NCI-H146 treated with DMSO at 0.1 percent for 48 hours (cell line): ENCODE measurements at regions not wholly inside any gene's neighbourhood (a gene's known extent, or its start where the extent isn't known, plus 50 kb on each side); places are given as distances from the start of the nearest gene placed in this dataset.
"Not testable (repeated sequence)": the region's sequence is repeated elsewhere in the genome, so short reads cannot be mapped to it uniquely, and the experiment has no call there.

Experiments
- DNase-seq: peaks from one replicate; lab custom pipeline; 2025; ENCODE audit not compliant: unreplicated experiment; lab: John Stamatoyannopoulos, UW

DNA sequence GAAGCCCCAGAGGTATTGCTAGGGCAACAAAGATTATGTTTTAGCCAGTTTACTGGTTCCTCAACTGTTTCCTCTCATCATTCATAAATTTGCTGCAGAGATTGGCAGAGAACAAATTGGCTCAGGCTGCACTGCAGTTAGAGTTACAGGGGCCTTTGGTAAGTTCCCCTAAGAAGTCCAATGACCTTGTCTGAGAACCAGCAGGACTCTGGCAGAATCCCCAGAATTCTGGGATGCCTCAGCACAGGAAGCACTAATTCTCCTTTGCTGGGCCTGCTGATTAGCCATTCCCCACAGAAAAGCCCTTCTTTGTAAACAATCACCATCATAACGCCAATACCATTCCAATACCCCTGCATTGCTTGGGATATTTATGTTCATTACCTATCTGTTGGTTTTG, 151.3 kb downstream of the USP46 start:
- DNase-seq = no peak

DNA sequence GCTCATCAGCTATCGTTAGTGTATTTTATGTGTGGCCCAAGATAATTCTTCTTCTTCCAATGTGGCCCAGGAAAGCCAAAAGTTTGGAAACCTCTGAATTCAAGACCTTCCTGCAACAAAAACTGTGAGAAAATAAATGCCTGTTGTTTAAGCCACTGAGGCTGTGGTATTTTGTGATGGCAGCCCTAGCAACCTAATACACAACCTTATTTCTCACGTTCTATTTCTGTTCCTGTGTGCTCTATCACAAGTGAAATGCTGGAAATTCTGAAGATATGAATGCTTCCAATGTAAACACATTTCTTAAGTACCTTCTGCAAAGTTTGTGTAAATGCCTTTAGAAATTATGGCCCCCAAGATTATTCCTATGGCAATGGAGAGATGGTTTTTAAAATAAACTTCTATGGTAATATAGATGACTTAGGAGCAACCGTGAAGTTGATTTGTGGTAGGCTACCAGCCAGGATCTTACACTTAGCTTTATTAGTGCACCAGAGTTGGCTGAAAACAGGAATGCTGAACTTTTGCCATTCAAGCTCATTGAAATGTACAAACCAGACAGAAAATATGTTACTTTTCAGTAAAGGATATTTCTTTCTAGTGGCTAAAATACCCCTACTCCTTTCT, 148.0 kb downstream of the USP46 start:
- no peak for DNase-seq

DNA sequence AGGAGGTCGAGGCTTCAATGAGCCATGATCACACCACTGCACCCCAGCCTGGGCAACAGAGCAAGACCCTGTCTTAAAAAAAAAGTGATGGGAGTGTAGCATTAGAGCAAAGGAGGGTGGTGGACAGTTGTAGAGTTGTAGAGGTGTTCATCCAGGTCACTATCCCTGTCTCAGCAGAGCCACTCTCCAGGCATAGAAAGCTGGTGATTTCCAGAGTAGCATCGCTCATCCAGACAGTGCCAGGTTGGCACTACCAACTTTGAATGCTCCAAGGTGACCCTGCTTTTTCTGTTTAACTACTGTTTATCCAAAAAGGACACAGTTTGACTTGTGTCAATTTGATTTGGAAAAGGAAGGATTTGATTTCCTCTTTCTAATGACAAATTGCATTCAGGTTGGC, 147.3 kb downstream of the USP46 start:
- no peak for DNase-seq

DNA sequence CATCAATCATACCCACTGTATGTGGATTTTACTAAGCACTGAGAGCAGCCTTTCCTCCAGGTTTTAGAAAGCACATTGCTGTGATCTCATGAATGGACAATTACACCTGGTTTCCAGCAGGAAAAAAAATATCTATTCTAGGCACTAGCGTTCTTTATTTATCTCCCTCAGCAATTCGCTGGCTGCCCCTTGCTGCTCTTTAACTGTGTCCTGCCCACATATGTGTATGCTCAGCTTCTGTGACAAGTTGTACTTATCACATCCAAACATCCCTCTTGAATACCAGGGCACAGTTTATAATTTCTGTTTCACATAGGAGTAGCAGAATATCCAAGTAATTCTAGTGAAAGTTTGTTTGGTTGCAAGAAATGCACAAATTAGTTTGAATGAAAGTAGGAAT, 146.8 kb downstream of the USP46 start:
- no peak for DNase-seq

DNA sequence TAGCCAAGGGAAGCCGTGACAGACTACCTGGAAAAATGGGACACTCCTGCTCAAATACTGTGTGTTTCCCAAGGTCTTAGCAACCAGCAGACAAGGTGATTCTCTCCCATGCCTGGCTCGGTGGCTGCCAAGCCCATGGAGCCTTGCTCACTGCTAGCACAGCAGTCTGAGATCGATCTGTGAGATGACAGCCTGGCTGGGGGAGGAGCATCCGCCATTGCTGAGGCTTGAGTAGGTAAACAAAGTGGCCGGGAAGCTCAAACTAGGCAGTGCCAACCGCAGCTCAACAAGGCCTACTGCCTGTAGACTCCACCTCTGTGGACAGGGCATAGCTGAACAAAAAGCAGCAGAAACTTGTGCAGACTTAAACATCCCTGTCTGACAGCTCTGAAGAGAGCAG, 137.0 kb downstream of the USP46 start:
- not testable (repeated sequence) for DNase-seq

DNA sequence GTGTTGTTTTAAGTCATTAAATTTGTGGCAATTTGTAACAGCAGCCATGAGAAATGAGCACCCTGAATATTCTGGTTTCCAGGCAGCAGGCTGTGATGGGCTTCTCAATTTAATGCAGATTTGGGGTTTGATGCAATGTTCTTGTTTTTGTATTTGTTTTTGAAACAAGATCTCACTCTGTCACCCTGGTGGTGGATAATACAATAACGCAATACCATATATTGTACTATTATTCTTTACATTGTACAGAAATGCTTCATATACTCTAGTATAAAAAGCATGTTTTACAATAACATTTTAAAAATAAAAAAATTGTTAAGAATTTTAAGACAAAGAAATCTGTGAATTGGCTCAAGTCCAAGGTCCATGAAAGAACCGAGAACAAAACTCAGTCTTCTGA, 129.1 kb downstream of the USP46 start:
- no peak for DNase-seq

DNA sequence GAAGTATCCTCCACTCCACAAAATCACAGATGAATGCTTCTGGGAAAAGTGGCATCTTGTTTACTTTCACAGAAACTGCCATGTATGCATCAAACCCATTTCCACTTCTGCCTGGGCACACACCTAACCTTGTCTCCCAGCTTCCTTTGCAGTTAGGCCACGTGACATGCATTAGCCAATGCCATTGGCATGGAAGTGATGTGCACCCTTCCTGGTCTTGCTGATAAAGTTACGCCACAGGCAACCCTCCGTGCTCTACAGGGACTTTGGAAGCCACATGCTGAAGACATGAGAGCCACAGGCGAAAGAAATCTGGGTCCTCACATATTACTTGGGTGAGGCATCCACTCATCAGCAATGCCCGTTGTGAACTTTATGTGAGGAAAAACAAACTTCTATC, 123.3 kb downstream of the USP46 start:
- DNase-seq = no peak
